ENCODE measurements at regions not wholly inside any gene's neighbourhood (a gene's known extent, or its start where the extent isn't known, plus 50 kb on each side); places are given as distances from the start of the nearest gene placed in this dataset.

DNA sequence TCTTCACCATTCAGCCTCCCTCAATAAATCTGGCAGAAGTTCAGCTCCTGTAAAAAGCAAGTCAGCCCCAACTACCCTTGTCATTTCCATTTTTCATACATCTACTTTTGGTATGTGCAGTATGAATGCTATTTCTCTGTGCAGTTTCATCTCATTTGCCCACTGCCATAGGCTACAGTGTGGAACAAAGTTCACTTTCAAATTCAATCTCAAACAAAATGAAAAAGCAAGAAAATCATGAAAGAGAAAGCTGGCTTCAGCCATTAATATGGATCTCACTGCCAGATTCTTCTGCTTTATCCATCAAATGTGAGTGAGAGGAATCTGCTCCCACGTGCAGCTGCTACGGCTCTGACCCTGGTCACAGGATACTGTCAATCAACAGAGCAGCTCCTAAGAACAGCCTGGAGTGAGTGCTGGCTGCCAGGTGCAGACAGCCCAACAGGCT is 494.2 kb downstream of the ZNF608 start:
- no peak for DNase-seq

DNA sequence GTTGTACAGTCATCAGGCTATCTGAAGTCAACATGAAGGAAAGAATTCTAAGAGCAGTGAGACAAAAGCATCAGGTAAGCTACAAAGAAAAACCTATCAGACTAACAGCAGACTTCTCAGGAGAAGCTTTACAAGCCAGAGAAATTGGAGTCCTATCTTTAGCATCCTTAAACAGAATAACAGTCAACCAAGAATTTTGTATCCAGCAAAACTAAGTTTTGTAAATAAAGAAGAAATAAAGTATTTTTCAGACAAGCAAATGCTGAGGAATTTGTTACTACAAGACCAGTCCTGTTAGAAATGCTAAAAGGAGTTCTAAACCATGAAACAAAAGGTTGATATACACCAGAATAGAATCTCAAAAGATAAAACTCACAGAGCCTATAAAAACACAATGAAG is 501.2 kb downstream of the ZNF608 start:
- DNase-seq: no peak

DNA sequence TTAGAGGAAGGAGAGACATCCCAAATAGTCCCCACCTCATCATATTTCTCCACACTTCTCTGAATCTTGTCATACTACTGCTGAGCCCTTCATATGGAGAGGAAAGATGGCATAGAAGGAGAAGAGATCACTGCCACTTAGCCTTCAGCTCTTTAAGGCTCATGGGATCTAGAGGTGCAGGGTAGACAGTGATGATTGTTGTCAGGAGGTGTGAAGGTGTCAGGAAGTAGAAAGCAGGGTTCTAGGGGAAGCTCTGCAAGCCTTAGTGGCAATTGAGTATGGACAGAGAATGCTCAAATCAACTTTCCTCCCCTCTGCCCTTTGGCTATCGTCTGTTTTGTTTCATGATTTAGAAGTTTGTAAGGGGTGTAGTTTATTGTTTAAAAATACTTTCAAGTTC is 505.7 kb downstream of the ZNF608 start:
- no peak for DNase-seq

DNA sequence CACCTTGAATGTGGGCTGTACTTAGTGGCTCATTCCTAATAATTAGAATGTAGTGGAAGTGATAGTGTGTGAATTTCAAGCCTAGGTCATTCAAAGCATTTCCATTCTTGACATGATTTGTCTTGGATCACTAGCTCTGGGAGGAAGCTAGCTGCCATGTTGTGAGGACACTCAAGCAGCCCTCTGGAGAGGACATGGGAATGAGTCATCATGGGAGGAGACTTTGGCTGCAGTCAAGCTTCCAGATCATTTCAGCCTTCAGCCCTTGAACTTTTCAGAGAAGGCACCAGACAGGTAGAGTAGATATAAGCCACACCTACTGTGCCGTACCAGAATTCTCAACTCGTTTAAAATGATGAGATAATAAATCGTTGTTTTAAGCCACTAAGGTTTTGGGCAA is 506.9 kb downstream of the ZNF608 start:
- DNase-seq: no peak

DNA sequence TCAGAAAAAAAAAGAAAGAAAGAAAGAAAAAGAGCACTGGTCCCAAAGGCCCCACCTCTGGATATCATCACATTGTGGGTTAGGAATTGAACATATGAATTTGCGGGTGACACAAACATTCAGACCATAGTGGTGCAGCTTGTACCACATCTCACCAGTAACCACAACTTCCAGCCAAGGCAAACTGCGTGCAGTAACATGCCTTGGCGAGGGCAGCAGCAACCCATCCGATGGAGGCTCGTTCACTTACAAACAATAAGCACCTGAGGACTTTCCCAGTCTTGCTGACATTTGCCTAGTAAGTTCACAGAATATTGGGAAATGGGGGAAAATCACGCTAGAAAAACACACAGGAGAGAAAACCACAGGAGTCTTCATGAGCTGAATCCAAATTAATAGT is 508.1 kb downstream of the ZNF608 start:
- DNase-seq: no peak

DNA sequence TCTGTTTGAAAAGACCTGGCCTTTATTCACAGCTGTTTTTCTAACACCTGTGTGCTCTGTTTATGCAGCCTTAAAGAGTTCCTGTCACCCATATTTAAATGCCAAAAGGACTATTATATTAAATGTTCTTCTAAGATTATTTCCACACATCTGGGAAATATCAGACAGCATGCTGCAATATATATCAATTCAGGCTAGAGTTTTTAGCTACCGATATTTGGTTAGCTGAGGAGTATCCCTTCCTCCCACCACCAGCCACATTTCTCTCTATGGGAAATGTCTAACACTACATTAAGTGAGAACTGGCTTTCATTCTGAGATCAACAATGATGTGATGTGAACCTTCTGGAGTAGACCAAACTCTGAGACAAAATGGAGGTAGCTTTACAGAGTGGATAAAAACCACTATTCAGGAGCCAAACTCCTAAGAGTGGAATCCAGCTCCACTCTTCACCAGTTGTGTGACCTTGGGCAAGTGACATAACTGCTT is 509.2 kb downstream of the ZNF608 start:
- DNase-seq: no peak

DNA sequence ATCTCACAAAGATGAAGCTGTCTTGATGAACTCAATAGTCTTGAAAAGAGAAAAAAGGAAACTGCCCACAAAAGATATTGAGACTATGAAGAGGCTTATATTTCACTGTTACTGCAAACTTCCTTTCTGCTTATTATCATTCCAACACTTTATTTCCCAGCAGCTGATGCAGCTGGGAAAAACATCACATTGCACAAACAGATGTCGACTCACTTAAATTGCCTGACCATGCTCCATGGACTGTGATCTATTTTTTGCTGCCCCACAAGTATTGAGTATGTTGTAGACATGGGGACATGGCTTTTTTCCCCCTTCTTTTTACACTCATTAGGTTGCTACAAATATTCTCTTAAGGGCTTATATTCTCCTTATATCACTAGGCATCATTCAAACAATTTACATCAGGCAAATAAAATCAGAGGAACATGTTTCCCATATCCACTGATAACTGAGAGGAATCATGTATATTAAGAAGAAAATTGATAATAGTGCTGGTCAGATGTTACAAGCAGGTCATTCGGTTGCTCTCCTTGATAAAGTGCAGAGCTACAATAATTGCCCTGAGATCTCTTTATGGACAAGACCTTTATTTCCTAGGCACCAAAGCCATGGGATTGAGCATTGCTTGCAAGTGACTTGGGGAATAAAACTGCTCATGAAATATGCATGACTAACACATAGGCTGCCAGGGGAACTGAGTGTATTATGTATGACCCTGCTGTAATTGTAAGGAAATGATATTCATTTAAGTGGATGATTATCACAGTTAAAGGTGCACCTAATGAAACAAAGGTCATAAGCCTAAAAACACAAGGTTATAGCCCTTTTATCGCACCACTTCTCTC is 509.9 kb downstream of the ZNF608 start:
- DNase-seq: no peak

DNA sequence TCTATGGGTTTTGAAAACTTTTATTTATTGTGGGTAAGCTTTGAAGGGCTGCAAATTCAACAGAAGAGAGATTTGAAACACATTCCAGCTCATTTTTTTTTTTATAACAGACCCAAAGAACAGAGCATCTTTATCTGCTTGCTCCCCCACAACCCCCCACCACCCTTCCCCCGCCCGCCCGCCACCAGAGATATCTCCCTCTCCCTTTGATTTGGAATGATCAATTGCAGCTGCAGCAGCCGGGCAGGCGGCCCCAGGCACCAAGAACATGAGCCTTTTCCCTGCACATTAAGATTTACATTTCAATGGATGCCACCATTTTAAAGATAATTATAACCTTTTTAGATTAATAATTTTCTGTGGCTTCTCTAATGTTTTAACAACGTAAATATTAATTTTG is 510.9 kb downstream of the ZNF608 start:
- DNase-seq: no peak

DNA sequence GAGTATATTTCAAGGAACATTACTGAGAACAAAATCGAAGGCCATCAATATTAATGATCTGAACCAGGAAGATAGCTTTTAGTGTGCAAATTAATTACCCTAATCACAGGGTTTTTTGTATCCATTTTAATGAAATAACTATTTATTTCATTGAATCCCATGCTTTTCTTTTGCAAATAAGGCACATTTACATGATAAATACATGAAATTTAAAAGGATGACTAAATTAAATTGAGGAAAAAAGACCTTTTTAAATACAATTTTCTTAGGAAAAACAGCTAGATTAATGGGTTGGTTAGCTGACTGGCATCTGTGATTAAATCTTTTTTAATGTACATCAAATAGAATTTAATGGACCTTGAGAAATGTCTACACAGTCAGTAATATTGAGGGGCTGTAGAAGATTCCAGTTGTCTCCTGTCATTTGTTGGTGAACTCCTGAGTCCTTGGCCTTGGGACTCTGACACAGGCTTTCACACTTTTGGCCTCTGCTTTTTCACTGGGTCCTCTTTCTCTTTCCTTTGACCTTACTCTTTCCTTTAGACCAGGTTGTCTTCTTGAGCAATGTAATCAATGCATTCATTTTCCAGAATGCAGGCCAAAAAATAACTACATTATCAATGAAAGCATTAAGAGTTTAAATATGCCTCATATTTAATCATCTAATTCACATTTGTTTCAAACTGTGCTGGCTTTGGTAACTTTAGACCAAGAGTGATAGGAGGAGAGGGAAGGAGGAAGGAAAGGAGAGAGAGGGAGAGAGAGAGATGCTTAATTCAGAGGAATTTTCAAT is 511.5 kb downstream of the ZNF608 start:
- no peak for DNase-seq

DNA sequence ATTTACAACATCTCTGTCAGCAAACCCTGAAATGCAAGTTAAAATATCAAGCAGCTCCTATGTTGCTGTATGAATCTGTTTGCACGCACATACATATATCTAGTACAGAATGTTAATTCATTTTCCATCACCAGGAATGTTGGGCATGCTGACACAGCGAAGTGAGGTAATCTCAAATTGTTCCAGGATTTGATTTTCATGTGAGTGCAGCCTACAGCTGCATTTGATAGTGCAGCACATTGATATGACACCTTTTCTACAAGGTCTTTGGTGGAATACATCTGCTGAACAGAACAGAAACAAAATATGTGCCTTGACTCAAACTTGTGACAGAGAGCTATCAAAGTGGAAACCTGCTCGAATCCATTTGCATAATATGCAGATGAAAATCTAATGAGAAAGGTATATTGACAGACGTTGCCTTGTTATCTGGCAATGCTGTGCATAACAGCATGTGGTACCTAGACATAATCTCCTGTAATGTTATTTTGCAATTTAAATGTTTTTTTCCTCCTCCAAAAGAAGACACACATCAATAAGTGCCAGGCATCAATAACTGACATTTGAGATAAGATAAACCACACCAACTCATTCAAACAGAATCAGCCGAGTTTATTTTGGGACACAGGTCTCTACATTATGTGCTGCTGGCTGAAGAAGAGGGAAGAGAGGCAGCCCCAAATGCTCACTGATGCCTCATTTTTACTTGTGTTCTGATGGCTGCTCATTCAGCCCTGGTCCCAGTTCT is 512.2 kb downstream of the ZNF608 start:
- no peak for DNase-seq

DNA sequence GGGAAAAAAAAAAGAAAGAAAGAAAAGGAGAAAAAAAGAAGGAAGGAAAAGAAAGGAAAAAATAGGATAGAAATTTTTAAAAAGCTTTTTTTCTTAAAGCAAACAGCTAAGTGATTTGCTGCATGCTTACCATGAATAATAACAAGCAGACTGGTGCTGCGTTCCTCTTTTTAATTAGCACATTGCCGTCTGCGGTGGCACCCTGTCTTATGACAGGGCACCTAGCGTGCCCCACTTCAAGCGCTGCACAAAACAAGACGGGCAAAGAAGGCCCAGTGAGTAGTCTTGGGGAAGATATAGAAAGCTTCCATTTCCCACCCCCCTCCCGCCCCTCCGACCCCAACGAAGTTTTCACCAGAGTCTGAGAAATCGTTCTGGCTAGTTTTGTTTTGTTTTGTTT is 513.9 kb downstream of the ZNF608 start:
- DNase-seq: no peak

DNA sequence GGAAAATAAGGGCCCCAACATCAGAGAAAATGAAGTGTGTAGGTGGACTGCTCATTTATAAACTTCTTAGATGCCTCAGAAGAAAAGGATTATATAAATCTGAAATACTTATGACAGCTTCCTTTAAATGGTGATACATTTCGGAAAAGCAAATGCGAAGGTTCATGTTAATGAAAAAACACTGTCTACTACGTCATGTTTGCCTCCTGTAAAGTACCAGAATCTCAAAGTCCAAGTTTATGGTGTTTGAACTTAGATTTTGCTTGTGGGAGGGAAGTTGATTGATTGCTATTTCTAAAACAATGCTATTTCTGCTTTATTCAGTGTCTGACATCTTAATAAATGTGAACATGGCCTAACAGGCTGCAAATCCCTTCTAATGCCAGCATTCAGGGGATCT is 514.6 kb downstream of the ZNF608 start:
- no peak for DNase-seq

DNA sequence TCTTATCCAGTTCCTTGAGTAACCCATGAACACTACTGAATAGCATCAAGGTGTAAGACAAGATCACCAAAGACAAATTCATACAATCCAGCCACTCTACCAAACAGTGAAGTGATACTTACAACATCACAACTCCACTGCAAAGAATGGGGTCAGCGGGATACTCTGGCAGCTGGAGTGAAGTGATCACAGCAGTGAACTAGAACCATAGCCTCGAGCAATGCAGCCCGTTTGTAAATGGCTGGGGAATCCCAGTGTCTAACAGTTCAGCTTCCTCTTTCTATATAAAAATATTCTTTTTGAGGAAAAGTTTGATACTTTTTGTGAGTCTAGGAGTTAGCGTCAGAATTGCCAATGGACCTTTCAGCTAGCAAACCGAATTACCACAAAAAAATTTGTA is 515.2 kb downstream of the ZNF608 start:
- no peak for DNase-seq

DNA sequence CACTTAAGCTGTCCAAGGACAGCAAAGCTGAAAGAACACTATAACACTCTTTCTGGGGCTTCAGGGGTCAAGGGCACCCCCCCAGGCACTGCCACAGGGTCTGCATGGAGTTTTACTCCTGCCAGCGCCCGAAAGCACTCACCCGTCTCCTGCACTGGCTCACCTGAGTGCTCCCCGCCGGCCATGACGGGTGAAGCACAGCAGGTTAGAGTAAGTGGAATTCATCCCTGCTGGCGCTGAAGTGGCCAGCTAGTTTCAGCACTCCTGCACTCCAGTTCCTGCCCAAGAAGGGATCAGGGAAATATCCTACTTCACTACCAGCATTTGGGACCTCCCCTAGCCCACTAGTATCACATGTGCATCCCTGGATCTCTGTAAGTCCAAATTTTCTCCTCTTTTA is 516.0 kb downstream of the ZNF608 start:
- DNase-seq: no peak

DNA sequence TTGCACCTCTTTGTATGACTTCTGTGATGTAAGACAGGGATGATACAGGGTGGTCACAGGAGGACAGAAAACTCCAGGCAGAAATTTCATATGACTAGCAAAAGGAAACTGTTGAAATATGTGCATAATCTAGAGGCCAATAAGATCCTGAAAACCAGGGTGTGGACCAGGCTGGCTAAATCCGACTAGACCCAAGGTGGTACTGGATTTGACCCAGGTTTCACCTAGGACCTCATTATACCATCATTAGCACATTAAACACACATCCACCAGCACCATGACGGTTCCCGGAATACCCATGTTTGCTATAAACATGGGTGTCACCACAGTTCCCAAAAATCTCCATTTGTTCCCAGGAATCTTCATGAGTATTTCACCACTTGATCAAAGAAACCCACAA is 517.1 kb downstream of the ZNF608 start:
- DNase-seq: no peak

DNA sequence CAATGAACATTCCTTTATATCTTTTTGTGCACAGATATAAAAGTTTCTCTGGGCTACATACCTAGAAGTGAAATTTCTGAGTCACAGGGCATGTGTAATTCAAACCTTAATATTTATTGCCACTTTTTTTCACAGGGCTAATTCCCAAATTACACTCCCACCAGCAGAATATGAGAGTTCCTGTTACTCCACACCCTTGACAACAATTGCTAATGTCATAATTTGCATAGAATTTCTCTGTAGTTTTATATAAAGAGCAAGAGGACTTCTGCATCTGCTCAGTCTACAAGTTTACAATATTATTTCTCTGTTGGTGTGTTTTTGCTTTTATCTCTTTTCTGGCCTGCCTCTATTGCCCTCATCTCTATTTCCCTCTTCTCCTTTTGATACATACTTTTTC is 518.5 kb downstream of the ZNF608 start:
- DNase-seq: no peak

DNA sequence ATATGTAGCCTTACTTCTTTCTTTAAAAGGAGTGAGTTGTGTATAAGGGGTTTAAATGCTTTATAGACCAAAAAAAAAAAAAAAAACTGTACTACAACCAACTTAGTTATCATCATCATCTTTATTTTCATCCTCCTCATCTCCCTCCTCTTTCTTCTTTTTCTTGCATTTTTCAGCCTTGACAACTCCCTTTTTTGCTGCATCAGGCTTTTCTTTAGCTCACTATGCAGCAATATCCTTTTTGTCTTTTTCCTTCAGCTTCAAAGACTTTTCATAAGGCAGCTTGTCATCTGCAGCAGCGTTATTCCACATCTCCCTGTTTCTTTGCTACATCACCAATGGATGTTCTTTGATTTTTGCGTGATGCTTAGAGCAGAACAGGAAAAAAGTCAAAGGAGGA is 526.0 kb downstream of the ZNF608 start:
- DNase-seq: no peak

DNA sequence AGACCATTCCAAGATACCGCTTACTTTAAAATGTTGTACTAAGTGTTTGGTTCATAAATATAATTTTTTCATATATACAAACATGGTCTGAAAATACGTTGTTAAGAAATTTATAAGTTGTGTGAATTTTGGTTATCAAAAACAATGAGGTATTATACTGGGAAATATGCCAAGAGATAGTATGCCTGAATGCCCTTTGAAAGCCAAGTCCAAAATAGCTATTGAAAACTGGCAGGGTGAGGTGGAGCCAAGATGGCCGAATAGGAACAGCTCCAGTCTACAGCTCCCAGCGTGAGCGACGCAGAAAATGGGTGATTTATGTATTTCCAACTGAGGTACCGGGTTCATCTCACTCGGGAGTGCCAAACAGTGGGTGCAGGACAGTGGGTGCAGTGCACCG is 533.5 kb downstream of the ZNF608 start:
- DNase-seq: no peak

DNA sequence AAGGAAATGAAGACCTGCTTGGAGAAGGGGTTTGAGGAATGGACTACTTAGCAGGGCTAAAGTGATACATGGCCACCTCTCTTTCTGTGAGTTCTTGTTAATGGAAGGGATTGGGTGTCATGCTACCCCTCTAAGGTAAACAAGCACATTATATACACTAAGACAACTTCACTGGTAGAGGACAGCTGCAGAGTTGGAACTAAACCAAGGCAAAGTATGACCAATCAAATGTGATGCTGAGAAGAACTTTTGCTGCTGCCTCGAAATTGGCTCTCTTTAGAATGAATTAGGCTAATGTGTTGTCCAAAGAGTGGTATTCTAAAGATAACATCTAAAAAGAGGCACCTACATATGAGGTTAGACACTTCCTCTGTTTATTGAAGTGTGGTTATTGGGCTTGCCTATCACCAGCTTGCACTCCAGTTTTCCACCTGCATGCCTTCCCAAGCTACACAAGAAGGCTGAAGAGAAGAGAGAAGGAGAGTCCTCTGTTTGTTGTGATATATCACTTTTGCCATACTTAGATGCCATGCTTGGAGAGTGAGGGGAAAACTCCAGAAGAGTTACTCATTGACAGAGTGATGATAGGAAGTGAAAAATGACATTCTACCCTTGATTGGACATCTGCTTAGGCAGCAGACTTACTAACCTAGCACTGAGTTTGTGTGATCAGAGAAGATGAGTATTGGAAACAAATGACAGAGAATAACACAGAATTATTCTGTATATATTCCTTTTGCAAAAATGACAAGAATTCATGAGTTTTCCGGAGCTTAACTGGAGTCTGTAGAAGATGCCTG is 536.1 kb downstream of the ZNF608 start:
- DNase-seq: no peak

DNA sequence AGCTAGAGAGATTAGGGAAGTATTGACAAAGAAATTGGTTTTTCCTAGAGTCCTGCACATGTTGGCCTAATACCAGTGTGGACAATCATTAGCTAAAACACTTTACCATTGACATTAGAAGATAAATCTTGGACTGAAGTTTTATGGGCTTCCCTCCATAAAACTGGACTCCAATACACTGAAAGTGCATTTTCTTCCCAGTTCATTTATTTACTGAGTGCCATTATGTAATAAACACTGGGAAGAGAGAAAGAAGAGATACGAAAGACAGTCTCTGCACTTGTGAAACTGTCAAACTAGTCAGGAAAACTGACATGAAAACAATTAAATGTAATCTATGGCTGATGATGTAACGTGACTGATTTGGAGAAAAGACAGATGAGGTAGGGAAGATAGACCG is 539.3 kb downstream of the ZNF608 start:
- DNase-seq: no peak

DNA sequence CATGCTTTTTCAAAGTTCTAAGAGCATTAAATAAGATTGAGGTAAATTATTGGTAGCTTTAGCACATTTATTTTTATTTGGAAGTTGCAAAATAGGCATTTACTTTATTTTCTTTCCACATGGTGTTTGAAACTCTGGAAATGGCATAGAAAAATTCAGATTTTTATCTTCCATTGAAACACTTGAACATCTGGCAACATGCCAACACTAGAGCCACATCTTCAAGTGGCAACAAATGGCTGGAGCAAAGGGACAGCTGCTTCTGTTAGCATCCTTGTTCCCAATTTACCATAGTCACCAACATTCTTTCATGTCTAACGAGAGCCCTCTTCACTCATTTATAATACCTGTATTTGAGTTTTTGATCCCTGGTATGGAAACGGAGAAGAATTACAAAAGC is 539.9 kb downstream of the ZNF608 start:
- no peak for DNase-seq

DNA sequence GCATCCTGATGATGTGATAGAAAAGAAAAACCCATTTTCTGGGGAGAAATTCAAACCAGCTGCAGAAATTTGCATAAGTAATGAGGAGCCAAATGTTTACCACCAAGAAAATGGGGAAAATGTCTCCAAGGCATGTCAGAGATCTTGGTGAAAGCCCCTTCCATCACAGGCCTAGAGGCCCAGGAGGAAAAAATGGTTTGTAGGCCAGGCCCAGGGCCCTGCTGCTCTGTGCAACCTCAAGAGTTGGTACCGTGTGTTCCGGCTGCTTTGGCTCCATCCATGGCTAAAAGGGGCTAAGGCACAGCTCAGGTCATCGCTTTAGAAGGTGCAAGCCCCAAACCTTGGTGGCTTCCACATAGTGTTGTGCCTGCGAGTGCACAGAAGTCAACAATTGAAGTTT is 543.1 kb downstream of the ZNF608 start:
- no peak for DNase-seq

DNA sequence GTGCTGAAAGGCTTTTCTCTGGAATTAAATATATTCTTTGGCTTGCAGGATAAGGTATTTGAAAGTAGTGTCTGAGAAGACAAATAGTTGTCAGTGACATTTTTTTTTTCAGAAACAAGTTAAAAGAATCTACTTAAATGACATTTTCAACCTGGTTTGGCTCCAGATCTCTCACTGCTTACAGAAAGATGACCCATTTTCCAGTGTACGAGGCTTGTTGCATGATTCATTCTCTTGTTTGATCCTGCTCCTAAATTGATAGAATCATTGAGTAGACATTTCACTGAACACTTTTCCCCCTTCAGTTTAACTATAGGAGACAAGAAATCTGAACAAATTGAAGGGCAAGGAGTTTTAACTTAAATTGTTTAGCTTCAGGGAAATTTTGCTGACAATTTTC is 546.1 kb downstream of the ZNF608 start:
- no peak for DNase-seq
